ENCODE measurements at regions not wholly inside any gene's neighbourhood (a gene's known extent, or its start where the extent isn't known, plus 50 kb on each side); places are given as distances from the start of the nearest gene placed in this dataset.

GRCh38 chr20:23258747-23259121 lies 91.9 kb upstream of the NXT1 start:
- FAIRE-seq (no peak), DNase-seq (ENCODE audit: low read depth, low spot score) (no peak)
- Histone ChIP-seq H3K4me3 (ENCODE audit: control insufficient read depth in 2 of 3, extremely low read depth in 1 of 3, insufficient read depth in 2 of 3, low read depth in 1 of 3, low read length in 3 of 3) (no peak overlapping the region), H3K4me1 (ENCODE audit: control insufficient read depth, extremely low read depth, insufficient read depth, low read length) (peaks cover 31% of the 10 kb centered on the region), H3K79me2 (ENCODE audit: control insufficient read depth, insufficient read depth, low read length) (no peaks in the 10 kb centered on the region), H3K9ac (ENCODE audit: control insufficient read depth, extremely low read depth, insufficient read depth, low read length) (no peak overlapping the region), H3K27me3 (ENCODE audit: control insufficient read depth, extremely low read depth, insufficient read depth, low read length) (no peaks in the 10 kb centered on the region), H3K36me3 (ENCODE audit: control insufficient read depth in 2 of 2, extremely low read depth in 1 of 2, insufficient read depth in 2 of 2, low read length in 2 of 2) (no peaks in the 10 kb centered on the region), H2AFZ (ENCODE audit: control insufficient read depth, low read length) (no peak overlapping the region), H3K4me2 (ENCODE audit: control insufficient read depth, extremely low read depth, insufficient read depth, low read depth, low read length) (peak overlapping the region; percentile 82), H3K9me3 (ENCODE audit: control insufficient read depth, low read depth, low read length) (peaks cover 2% of the 10 kb centered on the region), H3K27ac (ENCODE audit: control insufficient read depth, insufficient read depth, low read length) (peak overlapping the region; percentile 84), H3K9me1 (ENCODE audit: control insufficient read depth, extremely low read depth, insufficient read depth, low read length) (no peaks in the 10 kb centered on the region), H4K20me1 (ENCODE audit: control insufficient read depth, extremely low read depth, insufficient read depth, low read length) (no peaks in the 10 kb centered on the region)
- TF ChIP-seq, protein P1, sequence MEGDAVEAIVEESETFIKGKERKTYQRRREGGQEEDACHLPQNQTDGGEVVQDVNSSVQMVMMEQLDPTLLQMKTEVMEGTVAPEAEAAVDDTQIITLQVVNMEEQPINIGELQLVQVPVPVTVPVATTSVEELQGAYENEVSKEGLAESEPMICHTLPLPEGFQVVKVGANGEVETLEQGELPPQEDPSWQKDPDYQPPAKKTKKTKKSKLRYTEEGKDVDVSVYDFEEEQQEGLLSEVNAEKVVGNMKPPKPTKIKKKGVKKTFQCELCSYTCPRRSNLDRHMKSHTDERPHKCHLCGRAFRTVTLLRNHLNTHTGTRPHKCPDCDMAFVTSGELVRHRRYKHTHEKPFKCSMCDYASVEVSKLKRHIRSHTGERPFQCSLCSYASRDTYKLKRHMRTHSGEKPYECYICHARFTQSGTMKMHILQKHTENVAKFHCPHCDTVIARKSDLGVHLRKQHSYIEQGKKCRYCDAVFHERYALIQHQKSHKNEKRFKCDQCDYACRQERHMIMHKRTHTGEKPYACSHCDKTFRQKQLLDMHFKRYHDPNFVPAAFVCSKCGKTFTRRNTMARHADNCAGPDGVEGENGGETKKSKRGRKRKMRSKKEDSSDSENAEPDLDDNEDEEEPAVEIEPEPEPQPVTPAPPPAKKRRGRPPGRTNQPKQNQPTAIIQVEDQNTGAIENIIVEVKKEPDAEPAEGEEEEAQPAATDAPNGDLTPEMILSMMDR (optimal IDR thresholded peaks at IDR 0.05 in 1 of 3, IDR thresholded peaks at IDR 0.05 in 1 of 3, conservative IDR thresholded peaks at IDR 0.05 in 1 of 3; ENCODE audit: extremely low read depth in 1 of 3, insufficient read depth in 2 of 3, low read length in 3 of 3): no peak
- no peak for TF ChIP-seq EZH2 (IDR thresholded peaks at IDR 0.05; ENCODE audit: low read length)
- dilution Hi-C loops (cut with MboI; ENCODE audit: extremely low pct_ligation_motif_present, low sequenced_read_pairs): no loop called here

DNA sequence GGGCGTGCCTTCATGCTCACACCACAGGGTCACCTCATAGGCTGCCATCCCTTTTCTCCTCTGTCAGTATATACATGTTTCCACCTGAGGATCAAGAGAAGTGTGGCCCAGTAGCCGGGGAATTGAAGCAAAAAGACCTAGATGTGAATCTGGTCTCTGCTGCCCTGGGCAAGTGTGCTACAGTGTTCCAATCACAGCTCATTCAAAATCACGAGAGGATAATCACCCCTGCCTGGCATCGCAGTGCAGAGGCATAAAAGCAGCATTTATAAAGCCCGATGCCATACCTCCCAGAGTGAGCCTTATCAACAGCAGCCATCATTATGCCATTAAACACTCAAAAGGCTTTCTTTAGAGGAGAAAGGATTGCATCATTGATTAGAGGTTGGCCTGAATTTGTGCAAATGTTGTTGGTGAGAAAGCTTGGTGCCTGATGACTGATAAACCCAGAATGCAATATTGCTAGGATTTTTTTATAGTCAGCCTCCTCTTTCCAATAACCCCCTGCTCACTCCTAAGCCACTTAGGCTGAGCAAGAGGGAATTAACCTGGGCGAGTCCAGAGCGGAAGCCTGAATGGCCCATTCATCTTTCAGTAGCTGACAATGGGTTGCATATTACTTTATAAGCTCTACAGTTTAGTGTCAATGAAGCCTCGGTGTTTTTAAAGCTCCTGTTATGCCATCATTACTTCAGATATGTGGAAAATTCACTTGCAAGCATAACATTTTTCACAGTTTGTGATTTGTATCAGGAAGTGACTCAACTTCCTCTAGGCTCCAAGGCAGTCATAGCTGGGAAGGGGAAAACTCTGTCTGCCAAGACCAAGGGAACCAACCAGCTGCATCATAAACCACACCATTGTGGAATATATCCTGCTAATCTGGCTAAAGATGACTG lies 92.5 kb upstream of the NXT1 start:
- Histone ChIP-seq H3K4me2 (ENCODE audit: control insufficient read depth, extremely low read depth, insufficient read depth, low read depth, low read length) (peak overlapping the region; percentile 82), H2AFZ (ENCODE audit: control insufficient read depth, low read length) (peak overlapping the region; percentile 80)

More for the DNA sequence above, 92.5 kb upstream of the NXT1 start:
- H3K27ac ChIP-seq (ENCODE audit: control insufficient read depth, insufficient read depth, low read length): peak overlapping the region; percentile 84
- FAIRE-seq (peak; percentile 91), DNase-seq (ENCODE audit: low read depth, low spot score) (no peak)
- peak overlapping the region in 2 of 3 experiments; percentile 14 to 27 for H3K4me3 ChIP-seq (ENCODE audit: control insufficient read depth in 2 of 3, extremely low read depth in 1 of 3, insufficient read depth in 2 of 3, low read depth in 1 of 3, low read length in 3 of 3)
- TF ChIP-seq EZH2 (IDR thresholded peaks at IDR 0.05; ENCODE audit: low read length): no peak
- TF ChIP-seq, protein P1 (optimal IDR thresholded peaks at IDR 0.05 in 1 of 3, IDR thresholded peaks at IDR 0.05 in 1 of 3, conservative IDR thresholded peaks at IDR 0.05 in 1 of 3; ENCODE audit: extremely low read depth in 1 of 3, insufficient read depth in 2 of 3, low read length in 3 of 3): no peak
- H3K4me1 ChIP-seq (ENCODE audit: control insufficient read depth, extremely low read depth, insufficient read depth, low read length): peaks cover 31% of the 10 kb centered on the region
- H3K27me3 ChIP-seq (ENCODE audit: control insufficient read depth, extremely low read depth, insufficient read depth, low read length): no peaks in the 10 kb centered on the region
- no peaks in the 10 kb centered on the region for H3K36me3 ChIP-seq (ENCODE audit: control insufficient read depth in 2 of 2, extremely low read depth in 1 of 2, insufficient read depth in 2 of 2, low read length in 2 of 2)
- dilution Hi-C loops (cut with MboI; ENCODE audit: extremely low pct_ligation_motif_present, low sequenced_read_pairs): no loop called here
- H3K9ac ChIP-seq (ENCODE audit: control insufficient read depth, extremely low read depth, insufficient read depth, low read length): peak overlapping the region; percentile 36
- no peaks in the 10 kb centered on the region for H4K20me1 ChIP-seq (ENCODE audit: control insufficient read depth, extremely low read depth, insufficient read depth, low read length)
- no peaks in the 10 kb centered on the region for H3K79me2 ChIP-seq (ENCODE audit: control insufficient read depth, insufficient read depth, low read length)
- H3K9me1 ChIP-seq (ENCODE audit: control insufficient read depth, extremely low read depth, insufficient read depth, low read length): no peaks in the 10 kb centered on the region
- H3K9me3 ChIP-seq (ENCODE audit: control insufficient read depth, low read depth, low read length): no peaks in the 10 kb centered on the region

All from keratinocyte (primary cell).